H1 (cell line): ENCODE measurements at regions not wholly inside any gene's neighbourhood (a gene's known extent, or its start where the extent isn't known, plus 50 kb on each side); places are given as distances from the start of the nearest gene placed in this dataset.

Experiments used
- ATF2 ChIP-seq: IDR thresholded peaks from 2 replicates; pipeline ENCODE4 v1.6.1; 2012; ENCODE audit warnings: low read length, inconsistent platforms
- CEBPB ChIP-seq: IDR thresholded peaks from 2 replicates; pipeline ENCODE4 v1.6.1; 2012; ENCODE audit warnings: low read depth, low read length
- CREB1 ChIP-seq: IDR thresholded peaks from 2 replicates; pipeline ENCODE4 v1.6.1; 2012; ENCODE audit warnings: inconsistent platforms
- CTBP2 ChIP-seq: IDR thresholded peaks from 2 replicates; pipeline ENCODE4 v1.7.0; 2011; ENCODE audit warnings: borderline replicate concordance, mild to moderate bottlenecking, moderate library complexity, mixed read lengths, low read length; ENCODE audit not compliant: insufficient read depth, insufficient read length
- EGR1 ChIP-seq: IDR thresholded peaks from 2 replicates; pipeline ENCODE4 v1.6.1; 2011; ENCODE audit warnings: low read depth, low read length, borderline replicate concordance
- FOSL1 ChIP-seq: IDR thresholded peaks from 2 replicates; pipeline ENCODE4 v1.6.1; 2011; ENCODE audit warnings: mild to moderate bottlenecking, low read depth, low read length, moderate library complexity; ENCODE audit not compliant: insufficient read depth
- SP4 ChIP-seq: IDR thresholded peaks from 2 replicates; pipeline ENCODE4 v1.6.1; 2012; ENCODE audit warnings: low read length, inconsistent platforms
- TCF12 ChIP-seq: IDR thresholded peaks from 2 replicates; pipeline ENCODE4 v1.6.1; 2011; ENCODE audit warnings: low read depth, mild to moderate bottlenecking, low read length
- TF ChIP-seq, protein P1 (sequence below): fragments of 300-600 bp; sonication (generic); IDR thresholded peaks from 2 replicates; pipeline ENCODE4 v1.7.1; 2012; ENCODE audit warnings: low read length, moderate library complexity, mild to moderate bottlenecking, inconsistent platforms; ENCODE audit not compliant: insufficient replicate concordance

GRCh38 chr4:79249881-79250503, 75.9 kb downstream of the NAA11 start (continued):
- TF ChIP-seq, protein P1, sequence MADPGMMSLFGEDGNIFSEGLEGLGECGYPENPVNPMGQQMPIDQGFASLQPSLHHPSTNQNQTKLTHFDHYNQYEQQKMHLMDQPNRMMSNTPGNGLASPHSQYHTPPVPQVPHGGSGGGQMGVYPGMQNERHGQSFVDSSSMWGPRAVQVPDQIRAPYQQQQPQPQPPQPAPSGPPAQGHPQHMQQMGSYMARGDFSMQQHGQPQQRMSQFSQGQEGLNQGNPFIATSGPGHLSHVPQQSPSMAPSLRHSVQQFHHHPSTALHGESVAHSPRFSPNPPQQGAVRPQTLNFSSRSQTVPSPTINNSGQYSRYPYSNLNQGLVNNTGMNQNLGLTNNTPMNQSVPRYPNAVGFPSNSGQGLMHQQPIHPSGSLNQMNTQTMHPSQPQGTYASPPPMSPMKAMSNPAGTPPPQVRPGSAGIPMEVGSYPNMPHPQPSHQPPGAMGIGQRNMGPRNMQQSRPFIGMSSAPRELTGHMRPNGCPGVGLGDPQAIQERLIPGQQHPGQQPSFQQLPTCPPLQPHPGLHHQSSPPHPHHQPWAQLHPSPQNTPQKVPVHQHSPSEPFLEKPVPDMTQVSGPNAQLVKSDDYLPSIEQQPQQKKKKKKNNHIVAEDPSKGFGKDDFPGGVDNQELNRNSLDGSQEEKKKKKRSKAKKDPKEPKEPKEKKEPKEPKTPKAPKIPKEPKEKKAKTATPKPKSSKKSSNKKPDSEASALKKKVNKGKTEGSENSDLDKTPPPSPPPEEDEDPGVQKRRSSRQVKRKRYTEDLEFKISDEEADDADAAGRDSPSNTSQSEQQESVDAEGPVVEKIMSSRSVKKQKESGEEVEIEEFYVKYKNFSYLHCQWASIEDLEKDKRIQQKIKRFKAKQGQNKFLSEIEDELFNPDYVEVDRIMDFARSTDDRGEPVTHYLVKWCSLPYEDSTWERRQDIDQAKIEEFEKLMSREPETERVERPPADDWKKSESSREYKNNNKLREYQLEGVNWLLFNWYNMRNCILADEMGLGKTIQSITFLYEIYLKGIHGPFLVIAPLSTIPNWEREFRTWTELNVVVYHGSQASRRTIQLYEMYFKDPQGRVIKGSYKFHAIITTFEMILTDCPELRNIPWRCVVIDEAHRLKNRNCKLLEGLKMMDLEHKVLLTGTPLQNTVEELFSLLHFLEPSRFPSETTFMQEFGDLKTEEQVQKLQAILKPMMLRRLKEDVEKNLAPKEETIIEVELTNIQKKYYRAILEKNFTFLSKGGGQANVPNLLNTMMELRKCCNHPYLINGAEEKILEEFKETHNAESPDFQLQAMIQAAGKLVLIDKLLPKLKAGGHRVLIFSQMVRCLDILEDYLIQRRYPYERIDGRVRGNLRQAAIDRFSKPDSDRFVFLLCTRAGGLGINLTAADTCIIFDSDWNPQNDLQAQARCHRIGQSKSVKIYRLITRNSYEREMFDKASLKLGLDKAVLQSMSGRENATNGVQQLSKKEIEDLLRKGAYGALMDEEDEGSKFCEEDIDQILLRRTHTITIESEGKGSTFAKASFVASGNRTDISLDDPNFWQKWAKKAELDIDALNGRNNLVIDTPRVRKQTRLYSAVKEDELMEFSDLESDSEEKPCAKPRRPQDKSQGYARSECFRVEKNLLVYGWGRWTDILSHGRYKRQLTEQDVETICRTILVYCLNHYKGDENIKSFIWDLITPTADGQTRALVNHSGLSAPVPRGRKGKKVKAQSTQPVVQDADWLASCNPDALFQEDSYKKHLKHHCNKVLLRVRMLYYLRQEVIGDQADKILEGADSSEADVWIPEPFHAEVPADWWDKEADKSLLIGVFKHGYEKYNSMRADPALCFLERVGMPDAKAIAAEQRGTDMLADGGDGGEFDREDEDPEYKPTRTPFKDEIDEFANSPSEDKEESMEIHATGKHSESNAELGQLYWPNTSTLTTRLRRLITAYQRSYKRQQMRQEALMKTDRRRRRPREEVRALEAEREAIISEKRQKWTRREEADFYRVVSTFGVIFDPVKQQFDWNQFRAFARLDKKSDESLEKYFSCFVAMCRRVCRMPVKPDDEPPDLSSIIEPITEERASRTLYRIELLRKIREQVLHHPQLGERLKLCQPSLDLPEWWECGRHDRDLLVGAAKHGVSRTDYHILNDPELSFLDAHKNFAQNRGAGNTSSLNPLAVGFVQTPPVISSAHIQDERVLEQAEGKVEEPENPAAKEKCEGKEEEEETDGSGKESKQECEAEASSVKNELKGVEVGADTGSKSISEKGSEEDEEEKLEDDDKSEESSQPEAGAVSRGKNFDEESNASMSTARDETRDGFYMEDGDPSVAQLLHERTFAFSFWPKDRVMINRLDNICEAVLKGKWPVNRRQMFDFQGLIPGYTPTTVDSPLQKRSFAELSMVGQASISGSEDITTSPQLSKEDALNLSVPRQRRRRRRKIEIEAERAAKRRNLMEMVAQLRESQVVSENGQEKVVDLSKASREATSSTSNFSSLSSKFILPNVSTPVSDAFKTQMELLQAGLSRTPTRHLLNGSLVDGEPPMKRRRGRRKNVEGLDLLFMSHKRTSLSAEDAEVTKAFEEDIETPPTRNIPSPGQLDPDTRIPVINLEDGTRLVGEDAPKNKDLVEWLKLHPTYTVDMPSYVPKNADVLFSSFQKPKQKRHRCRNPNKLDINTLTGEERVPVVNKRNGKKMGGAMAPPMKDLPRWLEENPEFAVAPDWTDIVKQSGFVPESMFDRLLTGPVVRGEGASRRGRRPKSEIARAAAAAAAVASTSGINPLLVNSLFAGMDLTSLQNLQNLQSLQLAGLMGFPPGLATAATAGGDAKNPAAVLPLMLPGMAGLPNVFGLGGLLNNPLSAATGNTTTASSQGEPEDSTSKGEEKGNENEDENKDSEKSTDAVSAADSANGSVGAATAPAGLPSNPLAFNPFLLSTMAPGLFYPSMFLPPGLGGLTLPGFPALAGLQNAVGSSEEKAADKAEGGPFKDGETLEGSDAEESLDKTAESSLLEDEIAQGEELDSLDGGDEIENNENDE, result no peak
- no peak for TF ChIP-seq TCF12
- TF ChIP-seq FOSL1, result no peak
- no peak for TF ChIP-seq SP4
- TF ChIP-seq EGR1, result no peak
- TF ChIP-seq ATF2, result no peak
- TF ChIP-seq CTBP2, result no peak
- TF ChIP-seq CEBPB, result no peak
- no peak for TF ChIP-seq CREB1
